ENCODE measurements at regions not wholly inside any gene's neighbourhood (a gene's known extent, or its start where the extent isn't known, plus 50 kb on each side); places are given as distances from the start of the nearest gene placed in this dataset.
"Not testable (repeated sequence)": the region's sequence is repeated elsewhere in the genome, so short reads cannot be mapped to it uniquely, and the experiment has no call there.

GRCh38 chr6:100096936-100097335, 102.9 kb upstream of the MCHR2 start:
- no peak for DNase-seq (ENCODE audit: low read depth in 2 of 2)

- DNase-seq (ENCODE audit: low read depth in 2 of 2) = no peak
Observed at GRCh38 chr6:100096341-100096740, 102.3 kb upstream of the MCHR2 start.

GRCh38 chr6:100093405-100093804, 99.4 kb upstream of the MCHR2 start:
- no peak for DNase-seq (ENCODE audit: low read depth in 2 of 2)

- DNase-seq (ENCODE audit: low read depth in 2 of 2) = no peak
Observed at GRCh38 chr6:100088009-100088408, 94.0 kb upstream of the MCHR2 start.

GRCh38 chr6:100084991-100085364, 91.0 kb upstream of the MCHR2 start:
- DNase-seq (ENCODE audit: low read depth in 2 of 2) = no peak

- no peak for DNase-seq (ENCODE audit: low read depth in 2 of 2)
Observed at GRCh38 chr6:100084316-100084990, 90.4 kb upstream of the MCHR2 start.

GRCh38 chr6:100078509-100078908, 84.5 kb upstream of the MCHR2 start:
- DNase-seq (ENCODE audit: low read depth in 2 of 2) = no peak

GRCh38 chr6:100065348-100065747, 71.3 kb upstream of the MCHR2 start:
- no peak for DNase-seq (ENCODE audit: low read depth in 2 of 2)

GRCh38 chr6:100062621-100063020, 68.6 kb upstream of the MCHR2 start:
- no peak for DNase-seq (ENCODE audit: low read depth in 2 of 2)

- no peak for DNase-seq (ENCODE audit: low read depth in 2 of 2)
Observed at GRCh38 chr6:100057941-100058340, 63.9 kb upstream of the MCHR2 start.

- DNase-seq (ENCODE audit: low read depth in 2 of 2) = no peak
Observed at GRCh38 chr6:100050550-100050949, 56.5 kb upstream of the MCHR2 start.

GRCh38 chr6:100043961-100044360, 49.9 kb upstream of the MCHR2 start:
- not testable (repeated sequence) for DNase-seq (ENCODE audit: low read depth in 2 of 2)

Data from stimulated activated CD8-positive, alpha-beta memory T cell treated with anti-CD3 and anti-CD28 coated beads, Interleukin-2, amount 100 ng/mL, for 1 hour (primary cell).